Kidney epithelial cell (primary cell): ENCODE measurements at regions not wholly inside any gene's neighbourhood (a gene's known extent, or its start where the extent isn't known, plus 50 kb on each side); places are given as distances from the start of the nearest gene placed in this dataset.

Source experiments
- DNase-seq: peaks from one replicate; pipeline ENCODE4 v3.0.0-alpha.2; 2010; ENCODE audit warnings: low read depth
- H3K27me3 ChIP-seq: 2 replicates; pipeline ENCODE4 v1.6.0; 2011; ENCODE audit warnings: low read length; ENCODE audit not compliant: control insufficient read depth, insufficient read depth
- H3K36me3 ChIP-seq: 2 replicates; pipeline ENCODE4 v1.5.1; 2011; ENCODE audit warnings: low read length; ENCODE audit not compliant: control insufficient read depth, insufficient read depth
- H3K4me3 ChIP-seq: 2 replicates; pipeline ENCODE4 v1.5.1; 2011; ENCODE audit warnings: low read depth, mild to moderate bottlenecking, control low read depth, low read length
- CTCF ChIP-seq: IDR thresholded peaks from 2 replicates; pipeline ENCODE4 v1.5.1; 2011; ENCODE audit warnings: mild to moderate bottlenecking, moderate library complexity, low read length, control low read depth, inconsistent platforms; ENCODE audit not compliant: insufficient read depth, poor library complexity, severe bottlenecking

- no peaks in the 10 kb centered on the region for H3K27me3 ChIP-seq
- H3K36me3 ChIP-seq: no peaks in the 10 kb centered on the region
- no peak overlapping the region for H3K4me3 ChIP-seq
- no peak for DNase-seq
- TF ChIP-seq CTCF: no peak
Measured at GRCh38 chr18:10055125-10055750, 141.4 kb downstream of the VAPA start.

GRCh38 chr18:10056506-10056905 is 142.7 kb downstream of the VAPA start:
- no peak for TF ChIP-seq CTCF
- no peaks in the 10 kb centered on the region for H3K27me3 ChIP-seq
- no peak overlapping the region for H3K4me3 ChIP-seq
- no peak for DNase-seq
- H3K36me3 ChIP-seq: no peaks in the 10 kb centered on the region

GRCh38 chr18:10057401-10057893 is 143.6 kb downstream of the VAPA start:
- no peaks in the 10 kb centered on the region for H3K36me3 ChIP-seq
- TF ChIP-seq CTCF: no peak
- DNase-seq: no peak
- H3K27me3 ChIP-seq: no peaks in the 10 kb centered on the region
- H3K4me3 ChIP-seq: no peak overlapping the region

DNA sequence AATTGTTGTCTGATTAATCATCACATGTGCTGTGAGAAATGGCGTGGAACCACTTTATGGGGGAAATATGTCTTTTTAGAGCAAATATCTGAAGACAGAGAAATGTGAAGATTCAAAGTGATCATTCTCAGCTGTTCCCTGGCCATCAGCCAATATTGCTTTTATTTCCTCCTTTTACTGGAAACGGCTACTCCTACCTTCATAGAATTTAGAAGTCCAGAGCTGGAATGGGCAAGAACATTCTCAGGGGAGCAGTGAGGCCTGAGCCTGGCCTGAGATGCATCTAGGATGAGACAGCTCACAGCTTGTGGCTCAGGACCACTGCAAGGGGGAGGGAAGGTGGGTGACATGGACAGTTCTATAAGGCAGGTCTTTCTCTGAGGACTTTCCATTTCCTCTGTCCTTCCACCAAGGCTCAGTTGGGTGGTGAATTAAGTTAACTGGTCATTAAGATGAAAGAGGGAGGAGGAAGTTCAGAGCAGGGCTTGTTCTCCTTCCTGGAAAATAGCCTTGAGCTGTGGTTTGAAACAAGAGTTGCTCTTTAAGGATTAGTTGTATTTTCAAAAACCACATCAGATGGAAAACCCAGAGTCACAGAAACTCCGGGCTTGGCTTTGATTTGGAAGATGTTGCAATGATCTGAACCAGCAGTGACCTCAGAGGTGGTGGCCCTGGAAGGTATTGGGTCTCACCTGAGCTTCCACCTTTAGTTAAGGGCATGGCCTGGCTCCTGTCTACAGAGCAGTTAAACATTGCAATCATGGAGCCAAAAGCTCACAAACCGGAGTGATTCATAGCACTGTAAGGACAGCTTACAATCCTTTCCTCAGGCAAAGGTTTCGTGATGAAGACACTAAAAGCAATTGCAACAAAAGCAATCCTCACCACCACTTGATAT is 144.3 kb downstream of the VAPA start:
- no peak overlapping the region for H3K4me3 ChIP-seq
- DNase-seq: no peak
- no peak for TF ChIP-seq CTCF
- H3K27me3 ChIP-seq: no peaks in the 10 kb centered on the region
- H3K36me3 ChIP-seq: no peaks in the 10 kb centered on the region

DNA sequence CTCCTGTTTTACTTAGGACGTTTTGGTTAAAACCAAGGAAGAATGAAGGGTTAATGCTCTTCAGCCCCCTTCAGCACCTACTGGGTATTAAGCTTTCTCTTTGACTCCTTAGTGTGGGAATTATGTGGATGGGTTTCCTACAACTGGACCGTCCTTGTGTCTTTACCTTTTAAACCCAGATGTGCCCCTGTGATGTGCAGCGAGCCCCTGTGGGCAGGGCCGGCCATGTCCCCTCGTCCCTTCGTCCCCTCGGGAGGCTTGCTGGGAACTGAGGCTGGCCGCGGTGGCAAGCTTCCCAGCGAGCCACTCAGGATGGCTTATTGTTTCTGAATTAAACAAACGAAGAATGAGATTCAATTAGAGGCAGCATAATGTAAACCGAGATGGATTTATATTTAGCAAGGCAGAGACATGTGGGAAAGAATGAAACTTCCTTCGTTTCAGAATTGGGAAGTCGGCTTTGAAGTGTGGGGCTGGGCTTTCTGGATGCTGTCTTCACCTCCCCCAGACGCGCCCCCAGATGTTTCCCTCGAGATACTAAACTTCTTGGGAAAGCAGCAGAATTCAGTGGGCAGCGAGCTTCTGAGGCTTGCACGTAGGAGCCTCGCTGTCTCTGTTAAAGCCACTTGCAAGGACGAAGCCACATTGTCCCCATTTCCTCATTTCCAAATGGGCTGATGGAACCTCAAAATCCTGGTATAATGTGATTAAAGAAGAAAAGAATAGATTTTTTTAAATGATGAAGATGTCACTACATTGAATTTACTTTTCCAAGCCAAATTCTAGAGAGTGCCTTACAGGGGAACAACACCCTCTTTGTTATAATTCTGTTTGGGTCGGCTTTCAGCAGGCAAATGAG is 146.0 kb downstream of the VAPA start:
- H3K4me3 ChIP-seq: no peak overlapping the region
- no peak for TF ChIP-seq CTCF

More for the DNA sequence above, 146.0 kb downstream of the VAPA start:
- Histone ChIP-seq H3K27me3 (no peaks in the 10 kb centered on the region), H3K36me3 (no peaks in the 10 kb centered on the region)
- no peak for DNase-seq
